Right lobe of liver (tissue), 4 donors: ENCODE measurements at regions not wholly inside any gene's neighbourhood (a gene's known extent, or its start where the extent isn't known, plus 50 kb on each side); places are given as distances from the start of the nearest gene placed in this dataset.

Experiments used
- CTCF ChIP-seq, 4 donors: fragments of 200-600 bp in 3 of 4; fragments of 450-650 bp in 1 of 4; IDR thresholded peaks; one replicate each; pipeline versions ENCODE4 v1.5.1 to v1.8.0; 2016 to 2022; ENCODE audit warnings: antibody characterized with exemption in 4 of 4, mild to moderate bottlenecking in 2 of 4
- POLR2A ChIP-seq: fragments of 450-650 bp; IDR thresholded peaks from one replicate; pipeline ENCODE4 v1.6.1; 2017; ENCODE audit warnings: antibody characterized with exemption, mild to moderate bottlenecking
- donor health status: DM: no; HTN: no; CAD: no.
- donor health status: DM: no; HTN: no; CAD: no.
- donor health status: DM: no; HTN: yes; CAD: no.

DNA sequence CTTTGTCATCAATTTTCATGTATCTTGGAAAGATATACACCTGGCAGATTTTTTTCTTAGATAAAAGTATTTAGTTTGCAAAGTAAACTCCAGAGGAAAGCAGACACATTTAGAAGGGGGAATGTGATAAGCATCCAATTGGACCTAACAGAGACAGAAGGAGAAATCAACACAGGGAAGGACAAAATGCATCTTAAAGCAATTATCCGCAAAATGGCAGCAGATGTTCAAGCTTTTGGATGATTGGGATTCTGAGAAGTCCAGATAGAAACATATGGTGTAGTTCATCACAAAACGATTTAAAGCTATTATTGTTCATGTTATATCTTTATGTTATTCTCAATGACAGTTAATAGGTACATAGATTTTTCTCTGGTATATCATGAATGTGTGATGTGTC, 1153.1 kb upstream of the B3GALT2 start:
- TF ChIP-seq CTCF (IDR thresholded peaks at IDR 0.05), result no peak
- TF ChIP-seq POLR2A, result no peak
